CD4-positive, alpha-beta T cell treated with Interleukin-2 at 100 ng/mL for 4 hours (primary cell): ENCODE measurements at regions not wholly inside any gene's neighbourhood (a gene's known extent, or its start where the extent isn't known, plus 50 kb on each side); places are given as distances from the start of the nearest gene placed in this dataset.
"Not testable (repeated sequence)": the region's sequence is repeated elsewhere in the genome, so short reads cannot be mapped to it uniquely, and the experiment has no call there.

Source experiments
- DNase-seq: peaks from one replicate; pipeline ENCODE4 v3.0.0-alpha.2; 2020; ENCODE audit warnings: low spot score

DNA sequence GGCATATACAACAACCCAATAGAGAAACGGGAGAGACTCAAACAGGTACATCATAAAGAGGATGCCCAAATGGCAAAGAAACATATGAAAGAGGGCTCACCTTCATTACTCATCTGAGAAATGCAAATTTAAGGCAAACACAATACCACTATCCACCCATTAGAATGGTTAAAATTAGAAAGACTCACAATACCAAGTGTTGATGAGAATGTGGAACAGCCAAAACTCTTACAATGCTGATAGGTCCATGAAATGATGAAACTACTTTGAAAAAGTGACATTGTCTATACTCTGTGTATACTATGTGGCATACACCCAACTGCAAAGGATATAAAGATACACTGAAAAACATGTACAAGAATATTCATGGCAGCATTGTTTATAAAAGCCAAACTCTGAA lies 96.2 kb upstream of the TSHZ3 start:
- DNase-seq: no peak

- DNase-seq: no peak
Observed at GRCh38 chr19:31448221-31448657, 99.0 kb upstream of the TSHZ3 start.

GRCh38 chr19:31449379-31449778 lies 100.1 kb upstream of the TSHZ3 start:
- no peak for DNase-seq

DNA sequence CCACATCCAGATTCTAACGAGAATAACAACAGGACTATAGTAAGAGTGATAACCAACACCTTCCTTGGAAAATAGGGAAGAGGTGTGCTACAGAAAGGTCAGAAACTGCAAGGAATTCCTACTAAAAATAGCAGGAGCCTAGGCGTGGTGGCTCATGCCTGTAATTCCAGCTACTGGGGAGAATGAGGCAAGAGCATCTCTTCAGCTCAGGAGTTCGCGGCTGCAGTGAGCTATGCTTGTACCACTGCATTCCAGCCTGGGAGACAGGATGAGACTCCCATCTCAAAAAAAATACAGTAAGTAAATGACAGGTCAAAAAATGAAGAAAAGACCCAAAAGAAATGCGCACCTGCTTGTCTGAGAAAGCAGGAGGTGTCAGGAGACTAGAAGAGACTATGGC lies 101.5 kb upstream of the TSHZ3 start:
- DNase-seq: no peak

DNA sequence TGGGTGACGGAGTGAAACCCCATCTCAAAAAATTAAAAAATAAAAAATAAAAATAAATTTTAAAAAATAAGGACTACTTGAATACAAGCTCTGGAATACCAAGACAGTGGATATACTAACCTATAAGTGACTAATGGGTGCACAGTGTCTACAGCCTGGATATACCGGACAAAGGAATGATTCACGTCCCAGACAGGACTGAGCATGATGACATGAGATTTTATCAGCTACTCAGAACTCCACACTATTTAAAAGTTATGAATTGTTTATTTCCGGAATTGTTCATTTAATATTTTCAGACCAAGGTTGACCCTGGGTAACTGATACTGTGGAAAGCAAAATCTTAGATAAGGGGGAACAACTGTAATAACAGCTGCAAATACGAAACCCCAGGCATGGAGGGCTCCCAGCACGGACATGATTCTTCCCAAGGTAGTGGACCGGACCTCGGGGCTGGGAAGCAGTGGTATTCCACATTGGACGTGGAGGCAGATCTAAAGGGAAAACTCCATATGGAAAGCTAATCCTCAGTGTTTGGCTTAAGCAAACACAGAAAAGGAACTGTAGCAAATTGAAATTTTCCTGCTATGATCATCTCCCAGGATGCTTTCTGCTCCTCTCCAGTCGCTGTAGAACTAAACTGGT lies 102.6 kb upstream of the TSHZ3 start:
- DNase-seq: no peak

DNA sequence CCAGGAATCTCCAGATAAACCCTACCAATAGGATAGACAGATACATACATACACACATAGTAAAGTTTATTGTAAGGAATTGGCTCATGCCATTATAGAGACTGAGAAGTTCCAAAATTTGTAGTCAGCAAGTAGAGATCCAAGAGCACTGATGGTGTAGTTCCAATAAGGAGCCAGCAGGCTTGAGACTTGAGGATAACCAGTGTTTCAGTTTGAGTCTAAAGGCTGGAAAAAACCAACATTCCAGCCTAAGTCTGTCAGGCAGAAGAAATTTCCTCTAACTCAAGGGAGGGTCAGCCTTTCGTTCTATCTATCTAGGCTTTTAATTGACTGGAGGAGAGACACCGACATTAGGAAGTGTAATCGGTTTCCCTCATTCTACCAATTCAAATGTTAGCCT lies 110.2 kb upstream of the TSHZ3 start:
- DNase-seq: no peak

- no peak for DNase-seq
Observed at GRCh38 chr19:31461814-31462539, 112.7 kb upstream of the TSHZ3 start.

DNA sequence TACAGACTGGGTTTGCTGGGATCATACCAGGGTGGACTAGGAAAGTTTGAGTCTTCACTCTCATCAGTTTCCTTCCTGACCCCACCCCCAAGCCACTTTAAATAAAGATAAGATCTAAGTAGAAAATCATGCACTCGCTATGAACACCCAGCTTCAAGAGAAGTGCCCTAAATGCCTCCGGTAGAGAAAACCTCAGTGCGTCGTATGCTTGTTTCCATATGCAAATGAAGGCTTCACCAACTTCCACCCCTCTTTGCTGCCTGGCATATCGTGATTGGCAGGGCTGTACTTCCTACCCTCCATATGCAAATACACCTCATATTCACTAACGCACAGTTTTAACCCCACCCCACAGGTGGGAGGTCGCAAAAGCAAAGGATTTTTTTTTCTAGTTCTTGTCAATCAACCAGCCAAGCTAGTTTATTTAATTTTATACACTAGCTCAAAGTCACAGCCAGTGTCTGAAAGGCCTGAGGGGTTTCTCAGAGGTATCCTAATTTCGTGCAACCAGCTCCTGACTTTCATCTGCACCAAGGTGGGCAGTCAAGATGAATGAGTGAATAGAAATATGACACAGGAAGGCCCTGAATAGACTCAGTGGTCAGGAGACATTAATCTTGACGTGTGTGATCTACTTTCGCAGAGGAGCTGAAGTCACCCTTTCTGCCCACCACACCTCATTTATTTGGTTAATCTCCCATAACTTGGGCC lies 121.1 kb upstream of the TSHZ3 start:
- no peak for DNase-seq

GRCh38 chr19:31470952-31471351 lies 121.7 kb upstream of the TSHZ3 start:
- DNase-seq: no peak

GRCh38 chr19:31478241-31478640 lies 129.0 kb upstream of the TSHZ3 start:
- no peak for DNase-seq

DNA sequence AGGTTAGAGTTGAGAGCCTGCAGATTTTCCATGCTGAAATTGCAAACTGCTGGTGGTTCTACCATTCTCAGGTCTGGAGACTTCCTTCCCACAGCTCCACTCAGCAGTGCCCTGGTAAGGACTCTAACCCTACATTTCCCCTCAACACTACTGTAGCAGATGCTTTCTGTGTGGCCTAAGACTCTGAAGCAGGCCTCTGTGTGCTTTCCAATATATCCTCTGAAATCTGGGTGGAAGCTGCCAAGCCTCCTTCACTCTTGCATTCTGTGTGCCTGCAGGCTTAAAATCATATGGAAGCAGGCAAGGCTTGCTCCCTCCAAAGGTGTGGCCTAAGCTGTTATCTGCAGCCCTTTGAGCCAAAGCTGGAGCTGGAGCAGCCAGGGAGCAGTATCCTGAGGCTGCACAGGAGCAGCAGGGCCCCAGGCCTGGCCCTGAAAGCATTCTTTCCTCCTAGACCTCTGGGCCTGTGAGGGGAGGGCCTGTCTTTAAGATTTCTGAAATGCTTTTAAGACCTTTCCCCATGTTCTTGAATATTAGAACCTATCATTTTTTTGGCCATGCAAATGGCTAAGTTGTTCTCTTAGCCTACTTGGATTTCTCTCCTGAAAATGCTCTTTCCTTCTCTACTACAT lies 134.1 kb upstream of the TSHZ3 start:
- no peak for DNase-seq

DNA sequence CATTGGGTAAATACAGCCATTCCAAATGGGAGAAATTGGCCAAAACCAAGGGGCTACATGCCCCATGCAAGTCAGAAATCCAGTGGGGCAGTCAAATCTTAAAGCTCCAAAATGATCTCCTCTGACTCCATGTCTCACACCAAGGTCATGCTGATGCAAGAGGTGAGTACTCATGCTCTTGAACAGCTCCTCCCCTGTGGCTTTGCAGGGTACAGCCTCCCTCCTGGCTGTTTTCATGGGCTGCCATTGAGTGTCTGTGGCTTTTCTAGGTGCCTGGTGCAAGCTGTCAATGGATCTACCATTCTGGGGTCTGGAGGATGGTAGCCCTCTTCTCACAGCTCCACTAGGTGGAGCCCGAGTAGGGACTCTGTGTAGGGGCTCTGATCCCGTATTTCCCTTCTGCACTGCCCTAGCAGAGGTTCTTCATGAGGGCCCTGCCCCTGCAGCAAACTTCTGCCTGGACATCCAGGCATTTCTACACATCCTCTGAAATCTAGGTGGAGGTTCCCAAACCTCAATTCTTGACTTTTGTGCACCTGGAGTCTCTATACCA lies 135.7 kb upstream of the TSHZ3 start:
- not testable (repeated sequence) for DNase-seq

GRCh38 chr19:31485472-31485871 lies 136.2 kb upstream of the TSHZ3 start:
- DNase-seq: no peak

GRCh38 chr19:31491242-31491641 lies 142.0 kb upstream of the TSHZ3 start:
- no peak for DNase-seq

DNA sequence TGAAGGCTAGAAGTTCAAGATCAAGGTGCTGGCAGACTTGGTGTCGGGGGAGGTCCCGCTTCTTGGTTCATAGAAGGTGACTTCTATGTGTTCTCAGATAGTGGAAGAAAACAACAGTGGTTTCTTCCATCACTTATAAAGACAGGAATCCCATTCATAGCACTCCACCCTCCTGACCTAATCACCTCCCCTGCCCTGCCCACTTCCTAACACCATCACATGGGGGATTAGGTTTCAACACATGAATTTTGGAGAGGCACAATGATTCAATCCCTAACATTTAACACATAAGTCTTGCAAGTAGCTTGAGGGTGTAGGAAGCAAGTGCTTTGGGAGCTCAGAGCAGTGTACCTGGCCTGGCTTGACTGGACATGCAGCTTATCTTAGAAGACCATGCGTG lies 142.8 kb upstream of the TSHZ3 start:
- DNase-seq: no peak

DNA sequence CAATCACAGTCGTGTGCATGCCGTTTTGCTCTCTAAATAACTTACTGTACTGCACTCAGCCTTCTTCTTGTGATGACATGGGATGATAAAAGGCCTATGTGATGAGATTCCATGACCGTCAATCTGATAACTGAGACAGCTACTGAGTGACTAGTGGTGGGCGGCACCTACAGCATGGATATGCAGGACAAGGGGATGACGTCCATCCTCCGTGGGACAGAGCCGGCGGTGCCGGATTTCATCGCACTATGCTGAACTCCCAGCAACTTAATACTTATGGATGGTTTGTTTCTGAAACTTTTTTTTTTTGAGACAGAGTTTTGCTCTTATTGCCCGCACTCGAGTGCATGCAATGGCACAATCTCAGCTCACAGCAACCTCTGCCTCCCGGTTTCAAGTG lies 146.8 kb upstream of the TSHZ3 start:
- no peak for DNase-seq

DNA sequence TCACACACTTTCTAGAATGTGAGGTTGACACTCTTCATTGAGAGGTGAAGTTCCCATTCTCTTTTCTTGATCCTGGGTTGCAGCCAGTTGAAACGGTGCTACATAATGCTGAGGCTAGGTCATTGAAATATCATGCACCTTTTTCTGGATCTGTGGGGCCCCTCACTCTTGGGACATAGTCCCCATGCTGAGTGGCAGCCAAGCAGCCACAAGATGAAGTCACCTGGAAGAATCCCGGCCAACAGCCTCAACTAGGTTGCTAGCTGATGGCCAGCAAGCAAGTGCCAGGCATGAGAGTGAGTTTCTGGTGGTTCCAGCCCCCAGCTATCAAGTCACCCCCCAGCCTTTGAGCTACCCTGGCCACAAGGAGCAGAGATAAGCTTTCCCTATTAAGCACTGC lies 148.5 kb upstream of the TSHZ3 start:
- no peak for DNase-seq

- no peak for DNase-seq
Observed at GRCh38 chr19:31498781-31499180, 149.5 kb upstream of the TSHZ3 start.

GRCh38 chr19:31499281-31500196 lies 150.3 kb upstream of the TSHZ3 start:
- DNase-seq: no peak

GRCh38 chr19:31500197-31500830 lies 151.1 kb upstream of the TSHZ3 start:
- no peak for DNase-seq

GRCh38 chr19:31500946-31501345 lies 151.7 kb upstream of the TSHZ3 start:
- no peak for DNase-seq
